HG03039 (cell line): ENCODE measurements at regions not wholly inside any gene's neighbourhood (a gene's known extent, or its start where the extent isn't known, plus 50 kb on each side); places are given as distances from the start of the nearest gene placed in this dataset.

Experiments used
- ATAC-seq: cut with Tn5 transposase; IDR thresholded peaks from one replicate; pipeline ENCODE4 v1.9.1; 2021; ENCODE audit warnings: mild to moderate bottlenecking, moderate library complexity; ENCODE audit not compliant: unreplicated experiment

- ATAC-seq, result no peak
Measured at GRCh38 chr10:3435671-3436070, 263.1 kb upstream of the PITRM1 start.

GRCh38 chr10:3433988-3434387 is 261.4 kb upstream of the PITRM1 start:
- no peak for ATAC-seq

- no peak for ATAC-seq
Measured at GRCh38 chr10:3433131-3433530, 260.5 kb upstream of the PITRM1 start.

GRCh38 chr10:3432081-3432825 is 259.7 kb upstream of the PITRM1 start:
- ATAC-seq, result no peak

DNA sequence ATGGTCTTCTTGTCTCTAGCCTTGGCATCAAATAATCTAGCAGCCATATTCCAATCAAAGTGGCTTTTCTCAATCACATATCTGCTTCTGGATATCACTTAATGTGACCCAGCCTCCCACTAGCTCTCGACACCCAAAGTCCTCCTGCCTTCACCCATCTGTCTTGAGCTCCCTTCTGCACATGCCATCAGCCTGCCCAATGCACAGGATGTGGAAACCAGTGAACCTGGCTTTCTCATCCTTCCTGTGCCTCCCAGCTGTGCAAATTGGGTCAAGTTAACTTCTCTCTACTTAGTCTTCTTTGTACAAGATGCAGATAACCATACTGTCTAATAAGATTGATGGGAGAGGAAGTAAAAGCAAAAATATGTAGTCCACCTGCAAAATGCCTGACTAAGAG is 257.9 kb upstream of the PITRM1 start:
- no peak for ATAC-seq

DNA sequence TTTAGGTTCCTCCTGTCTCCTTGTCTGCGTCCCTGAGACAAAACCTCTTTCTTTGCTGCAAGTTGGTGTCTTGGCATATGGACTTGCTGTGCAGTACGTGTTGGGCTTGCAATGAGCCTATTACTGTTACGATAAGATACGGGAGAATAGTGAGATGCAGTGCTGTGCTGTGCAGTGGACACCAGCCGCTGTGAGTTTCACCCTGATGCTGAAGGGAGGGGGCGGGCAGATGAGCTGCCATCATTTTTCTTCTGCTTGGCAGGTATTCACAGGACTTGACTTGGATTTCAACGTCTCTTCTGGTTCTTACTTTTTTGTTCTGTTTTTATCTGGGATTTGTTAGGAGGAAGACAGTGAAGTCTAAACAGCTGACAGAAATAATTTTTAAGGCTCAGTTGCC is 257.1 kb upstream of the PITRM1 start:
- ATAC-seq, result no peak

DNA sequence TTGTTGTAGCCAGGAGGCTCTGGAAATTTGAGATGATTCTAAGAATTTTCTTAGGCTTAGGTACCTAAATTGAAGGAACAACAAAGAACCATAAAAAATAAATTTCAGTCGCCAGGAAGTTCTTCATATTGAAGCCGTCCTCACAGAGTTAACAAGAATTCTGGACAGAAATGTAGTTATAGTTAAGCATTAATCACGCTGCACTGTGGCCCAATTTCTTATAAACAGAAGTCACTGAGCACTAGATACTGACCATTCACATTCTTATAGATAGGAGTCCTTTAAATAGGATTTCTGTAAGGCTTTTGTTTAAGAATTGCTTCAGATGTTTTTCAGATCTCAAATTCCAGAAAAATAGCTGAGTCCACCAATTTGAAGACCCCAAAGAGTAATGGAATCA is 256.2 kb upstream of the PITRM1 start:
- ATAC-seq, result no peak

DNA sequence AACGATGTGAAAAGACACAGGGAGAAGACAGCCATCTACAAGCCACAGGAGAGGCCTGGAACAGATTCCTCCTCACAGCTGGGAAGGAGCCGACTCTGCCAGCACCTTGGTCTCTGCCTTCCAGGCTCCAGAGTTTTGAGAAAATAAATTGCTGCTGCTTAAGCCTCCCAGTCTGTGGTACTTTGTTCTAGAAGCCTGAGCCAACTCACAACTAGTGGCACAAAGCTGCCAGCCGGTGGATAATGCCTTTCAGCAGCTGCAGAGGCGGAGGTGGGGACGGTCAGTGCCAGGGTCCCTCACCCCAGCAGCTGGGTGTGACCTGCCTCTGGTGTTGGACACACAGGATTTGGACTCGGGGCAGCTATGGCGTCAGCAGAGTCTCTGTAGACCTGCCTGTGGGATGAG is 255.4 kb upstream of the PITRM1 start:
- ATAC-seq, result no peak

GRCh38 chr10:3427347-3427746 is 254.8 kb upstream of the PITRM1 start:
- ATAC-seq, result no peak

DNA sequence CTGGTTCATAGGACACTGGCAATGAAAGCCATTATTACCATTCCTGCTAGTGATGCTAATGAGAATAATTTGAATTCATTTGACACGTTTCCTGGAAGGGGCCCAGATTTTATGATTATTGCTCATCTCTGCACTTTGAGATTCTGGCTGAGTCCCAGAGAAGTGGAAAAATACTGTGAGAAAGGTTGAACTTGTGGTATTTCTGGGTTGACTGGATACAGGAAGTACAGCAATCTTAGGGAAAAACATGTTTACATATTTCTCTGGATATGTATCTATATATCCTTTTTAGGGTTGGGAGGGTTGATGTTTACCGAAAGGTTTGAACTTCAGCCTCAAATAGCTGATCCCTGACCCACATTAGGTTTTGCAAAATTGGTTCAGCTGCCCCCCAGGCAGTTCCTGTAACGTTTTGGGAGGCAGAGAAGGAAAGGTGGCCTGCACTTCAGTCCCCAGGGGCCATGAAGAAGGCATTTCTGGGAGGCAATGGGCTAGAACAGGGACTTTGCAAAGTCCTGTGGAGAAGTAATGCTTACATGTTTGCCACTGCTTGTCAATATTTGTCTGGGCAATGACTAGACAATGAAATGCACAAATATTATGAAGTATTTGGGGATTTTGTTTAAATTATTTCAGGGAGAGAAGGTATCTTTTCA is 253.7 kb upstream of the PITRM1 start:
- no peak for ATAC-seq

DNA sequence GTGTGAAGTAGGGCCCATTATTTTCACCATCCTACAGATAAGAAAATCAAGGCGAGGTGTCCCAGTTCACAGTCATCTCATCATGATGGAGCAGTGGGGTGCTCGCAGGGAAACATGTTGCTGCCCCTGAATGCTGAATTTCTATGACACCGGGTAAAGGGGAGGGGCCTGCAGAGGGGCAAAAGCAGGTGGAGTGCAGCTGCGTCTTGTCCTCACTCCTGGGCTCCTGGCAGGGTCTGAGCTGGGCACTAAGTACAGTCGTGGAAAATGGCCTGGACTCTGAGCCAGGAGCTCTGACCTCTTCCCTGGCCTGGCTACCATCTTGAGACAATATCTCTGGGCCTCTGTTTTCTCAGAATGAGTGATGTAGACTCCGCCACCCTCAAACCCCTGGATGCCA is 253.1 kb upstream of the PITRM1 start:
- no peak for ATAC-seq

GRCh38 chr10:3425261-3425660 is 252.7 kb upstream of the PITRM1 start:
- ATAC-seq, result no peak

GRCh38 chr10:3424111-3424851 is 251.7 kb upstream of the PITRM1 start:
- ATAC-seq, result no peak

- ATAC-seq, result no peak
Measured at GRCh38 chr10:3423384-3423783, 250.8 kb upstream of the PITRM1 start.

GRCh38 chr10:3422282-3422681 is 249.7 kb upstream of the PITRM1 start:
- ATAC-seq, result no peak

GRCh38 chr10:3421537-3422257 is 249.1 kb upstream of the PITRM1 start:
- ATAC-seq, result no peak

- ATAC-seq, result no peak
Measured at GRCh38 chr10:3420527-3421469, 248.2 kb upstream of the PITRM1 start.

- ATAC-seq, result no peak
Measured at GRCh38 chr10:3419719-3420495, 247.3 kb upstream of the PITRM1 start.

GRCh38 chr10:3418926-3419325 is 246.3 kb upstream of the PITRM1 start:
- no peak for ATAC-seq
